Choroid plexus epithelial cell (primary cell): ENCODE measurements at regions not wholly inside any gene's neighbourhood (a gene's known extent, or its start where the extent isn't known, plus 50 kb on each side); places are given as distances from the start of the nearest gene placed in this dataset.
"Not testable (repeated sequence)": the region's sequence is repeated elsewhere in the genome, so short reads cannot be mapped to it uniquely, and the experiment has no call there.

ENCODE experiments used
- DNase-seq: peaks from one replicate; pipeline ENCODE4 v3.0.0-alpha.2; 2010; ENCODE audit warnings: low read depth
- H3K4me3 ChIP-seq: 2 replicates; pipeline ENCODE4 v1.5.1; 2011; ENCODE audit warnings: low read depth, mild to moderate bottlenecking, control low read depth, low read length, moderate library complexity
- CTCF ChIP-seq: conservative IDR thresholded peaks from 2 replicates; pipeline ENCODE4 v1.5.1; 2011; ENCODE audit warnings: low read depth, mild to moderate bottlenecking, control low read depth, inconsistent platforms, low read length, moderate library complexity

GRCh38 chr15:38755718-38756117, 191.1 kb upstream of the RASGRP1 start:
- TF ChIP-seq CTCF: no peak
- DNase-seq: no peak
- H3K4me3 ChIP-seq: no peak overlapping the region

- H3K4me3 ChIP-seq: no peak overlapping the region
- DNase-seq: no peak
- no peak for TF ChIP-seq CTCF
Measured at GRCh38 chr15:38756441-38756840, 191.8 kb upstream of the RASGRP1 start.

GRCh38 chr15:38758043-38758442, 193.4 kb upstream of the RASGRP1 start:
- no peak overlapping the region for H3K4me3 ChIP-seq
- no peak for TF ChIP-seq CTCF
- DNase-seq: peak; percentile 71

GRCh38 chr15:38761681-38762080, 197.1 kb upstream of the RASGRP1 start:
- no peak for DNase-seq
- TF ChIP-seq CTCF: no peak
- no peak overlapping the region for H3K4me3 ChIP-seq

GRCh38 chr15:38768970-38769369, 204.4 kb upstream of the RASGRP1 start:
- no peak overlapping the region for H3K4me3 ChIP-seq
- DNase-seq: peak; percentile 66

GRCh38 chr15:38769492-38769891, 204.9 kb upstream of the RASGRP1 start:
- TF ChIP-seq CTCF: no peak
- DNase-seq: no peak
- no peak overlapping the region for H3K4me3 ChIP-seq

More at GRCh38 chr15:38768970-38769369, 204.4 kb upstream of the RASGRP1 start:
- peak; percentile 76 for TF ChIP-seq CTCF

- not testable (repeated sequence) for H3K4me3 ChIP-seq, DNase-seq
Measured at GRCh38 chr15:38774076-38774475, 209.5 kb upstream of the RASGRP1 start.

- H3K4me3 ChIP-seq: no peak overlapping the region
- no peak for DNase-seq
- TF ChIP-seq CTCF: no peak
Measured at GRCh38 chr15:38781196-38781595, 216.6 kb upstream of the RASGRP1 start.
